Activated B cell treated with CpG ODN at 0.5 μM for 24 hours (primary cell): ENCODE measurements at regions not wholly inside any gene's neighbourhood (a gene's known extent, or its start where the extent isn't known, plus 50 kb on each side); places are given as distances from the start of the nearest gene placed in this dataset.
"Not testable (repeated sequence)": the region's sequence is repeated elsewhere in the genome, so short reads cannot be mapped to it uniquely, and the experiment has no call there.

Source experiments
- ATAC-seq: fragments of 200-7000 bp; cut with Tn5 transposase; one replicate; pipeline ENCODE4 v1.10.0; 2021; ENCODE audit warnings: low read depth, mild to moderate bottlenecking, moderate library complexity
- CTCF ChIA-PET: fragments of 350-600 bp; sonication (Branson Sonifier 250); formaldehyde crosslinking; loops from one replicate; lab custom pipeline; 2021; ENCODE audit warnings: antibody characterized with exemption; lab: Charles Lee
- POLR2A ChIA-PET: fragments of 350-600 bp; sonication (Branson Sonifier 250); formaldehyde crosslinking; loops from one replicate; lab custom pipeline; 2021; ENCODE audit warnings: antibody characterized with exemption; lab: Charles Lee
- DNase-seq: peaks from one replicate; pipeline ENCODE4 v3.0.0; 2022
- H3K27ac Mint-ChIP-seq: one replicate; pipeline ENCODE4 v1.8.0; 2020; ENCODE audit warnings: mixed read lengths
- H3K27me3 Mint-ChIP-seq: one replicate; pipeline ENCODE4 v1.8.0; 2021; ENCODE audit warnings: mixed read lengths
- H3K36me3 Mint-ChIP-seq: one replicate; pipeline ENCODE4 v1.8.0; 2021; ENCODE audit warnings: low read depth, mixed read lengths
- H3K4me1 Mint-ChIP-seq: one replicate; pipeline ENCODE4 v1.8.0; 2021; ENCODE audit warnings: mixed read lengths
- H3K4me3 Mint-ChIP-seq: one replicate; pipeline ENCODE4 v1.8.0; 2020; ENCODE audit warnings: mild to moderate bottlenecking, mixed read lengths
- H3K9me3 Mint-ChIP-seq: one replicate; pipeline ENCODE4 v1.8.0; 2020; ENCODE audit warnings: mixed read lengths
- CTCF ChIP-seq: fragments of 200-600 bp; IDR thresholded peaks from one replicate; pipeline ENCODE4 v1.8.0; 2022; ENCODE audit warnings: antibody characterized with exemption, mild to moderate bottlenecking
- intact Hi-C: fragments of 100-400 bp; cut with micrococcal nuclease; formaldehyde crosslinking; loops from one replicate; pipeline ENCODE4 v1.15.1; 2024

- Mint-ChIP-seq H3K9me3 (no peaks in the 10 kb centered on the region), H3K36me3 (no peaks in the 10 kb centered on the region), H3K27ac (no peak overlapping the region), H3K27me3 (peaks cover 33% of the 10 kb centered on the region), H3K4me3 (no peak overlapping the region), H3K4me1 (peaks cover 4% of the 10 kb centered on the region)
- intact Hi-C loops = no loop called here
- CTCF ChIA-PET = no interaction called here
- TF ChIP-seq CTCF = no peak
- POLR2A ChIA-PET = no interaction called here
- ATAC-seq (no peak), DNase-seq (no peak)
Measured at GRCh38 chr14:22178333-22178839, 410.6 kb downstream of the DAD1 start.

- Mint-ChIP-seq H3K36me3 (no peaks in the 10 kb centered on the region), H3K4me3 (no peak overlapping the region), H3K4me1 (peaks cover 4% of the 10 kb centered on the region), H3K27me3 (peaks cover 31% of the 10 kb centered on the region), H3K27ac (no peak overlapping the region), H3K9me3 (no peaks in the 10 kb centered on the region)
- DNase-seq (no peak), ATAC-seq (no peak)
- CTCF ChIA-PET = no interaction called here
- POLR2A ChIA-PET = no interaction called here
- intact Hi-C loops = no loop called here
- no peak for TF ChIP-seq CTCF
Measured at GRCh38 chr14:22177870-22178269, 411.2 kb downstream of the DAD1 start.

GRCh38 chr14:22176957-22177356 is 412.1 kb downstream of the DAD1 start:
- no peak overlapping the region for H3K4me3 Mint-ChIP-seq
- POLR2A ChIA-PET = no interaction called here
- H3K27ac Mint-ChIP-seq = no peak overlapping the region
- ATAC-seq (no peak), DNase-seq (no peak)
- peaks cover 4% of the 10 kb centered on the region for H3K4me1 Mint-ChIP-seq
- CTCF ChIA-PET = no interaction called here
- TF ChIP-seq CTCF = no peak
- intact Hi-C loops = no loop called here
- peaks cover 30% of the 10 kb centered on the region for H3K27me3 Mint-ChIP-seq
- no peaks in the 10 kb centered on the region for H3K9me3 Mint-ChIP-seq
- no peaks in the 10 kb centered on the region for H3K36me3 Mint-ChIP-seq

- POLR2A ChIA-PET, H3K4me3 Mint-ChIP-seq, H3K9me3 Mint-ChIP-seq, ATAC-seq, CTCF ChIA-PET, DNase-seq, intact Hi-C loops, H3K27ac Mint-ChIP-seq, H3K36me3 Mint-ChIP-seq, H3K4me1 Mint-ChIP-seq: not testable (repeated sequence)
- H3K27me3 Mint-ChIP-seq = peaks cover 29% of the 10 kb centered on the region
Measured at GRCh38 chr14:22175278-22175558, 413.8 kb downstream of the DAD1 start.

GRCh38 chr14:22174412-22175277 is 414.4 kb downstream of the DAD1 start:
- intact Hi-C loops = no loop called here
- DNase-seq = no peak
- Mint-ChIP-seq H3K9me3 (no peaks in the 10 kb centered on the region), H3K4me3 (no peak overlapping the region), H3K27me3 (peaks cover 29% of the 10 kb centered on the region), H3K4me1 (peaks cover 4% of the 10 kb centered on the region), H3K36me3 (no peaks in the 10 kb centered on the region), H3K27ac (no peak overlapping the region)
- TF ChIP-seq CTCF = no peak
- POLR2A ChIA-PET = no interaction called here
- ATAC-seq = no peak
- CTCF ChIA-PET = no interaction called here
